ENCODE measurements at regions not wholly inside any gene's neighbourhood (a gene's known extent, or its start where the extent isn't known, plus 50 kb on each side); places are given as distances from the start of the nearest gene placed in this dataset.
A peak's percentile ranks its signal among the peaks of the same experiment; 100 is the strongest.

- DNase-seq: no peak
Measured at GRCh38 chr5:109945723-109946480, 256.2 kb downstream of the MAN2A1 start.

- no peak for DNase-seq
Measured at GRCh38 chr5:109946610-109947009, 256.9 kb downstream of the MAN2A1 start.

- no peak for DNase-seq
Measured at GRCh38 chr5:109947667-109948066, 257.9 kb downstream of the MAN2A1 start.

GRCh38 chr5:109950634-109951033, 260.9 kb downstream of the MAN2A1 start:
- DNase-seq: no peak

GRCh38 chr5:109951348-109951747, 261.6 kb downstream of the MAN2A1 start:
- DNase-seq: no peak

- no peak for DNase-seq
Measured at GRCh38 chr5:109951758-109952157, 262.0 kb downstream of the MAN2A1 start.

- no peak for DNase-seq
Measured at GRCh38 chr5:109953761-109954160, 264.0 kb downstream of the MAN2A1 start.

GRCh38 chr5:109956884-109957283, 267.2 kb downstream of the MAN2A1 start:
- no peak for DNase-seq

GRCh38 chr5:109958082-109958481, 268.4 kb downstream of the MAN2A1 start:
- DNase-seq: no peak

GRCh38 chr5:109959652-109960051, 269.9 kb downstream of the MAN2A1 start:
- no peak for DNase-seq

- DNase-seq: no peak
Measured at GRCh38 chr5:109961751-109962150, 272.0 kb downstream of the MAN2A1 start.

- no peak for DNase-seq
Measured at GRCh38 chr5:109962882-109963603, 273.3 kb downstream of the MAN2A1 start.

- DNase-seq: peak in 1 of 2 experiments; percentile 16
Measured at GRCh38 chr5:109964136-109964535, 274.4 kb downstream of the MAN2A1 start.

- DNase-seq: no peak
Measured at GRCh38 chr5:109965634-109966033, 275.9 kb downstream of the MAN2A1 start.

- no peak for DNase-seq
Measured at GRCh38 chr5:109971968-109972367, 282.2 kb downstream of the MAN2A1 start.

- DNase-seq: no peak
Measured at GRCh38 chr5:109981979-109982378, 292.3 kb downstream of the MAN2A1 start.

- DNase-seq: no peak
Measured at GRCh38 chr5:109982966-109983534, 293.3 kb downstream of the MAN2A1 start.

- DNase-seq: no peak
Measured at GRCh38 chr5:109986726-109987125, 297.0 kb downstream of the MAN2A1 start.

GRCh38 chr5:109987355-109987754, 297.6 kb downstream of the MAN2A1 start:
- DNase-seq: no peak

GRCh38 chr5:109987970-109988369, 298.2 kb downstream of the MAN2A1 start:
- DNase-seq: no peak

- DNase-seq: no peak
Measured at GRCh38 chr5:109989161-109989560, 299.4 kb downstream of the MAN2A1 start.

GRCh38 chr5:109989994-109990722, 300.4 kb downstream of the MAN2A1 start:
- no peak for DNase-seq

- no peak for DNase-seq
Measured at GRCh38 chr5:109990723-109991359, 301.1 kb downstream of the MAN2A1 start.
